ENCODE measurements at regions not wholly inside any gene's neighbourhood (a gene's known extent, or its start where the extent isn't known, plus 50 kb on each side); places are given as distances from the start of the nearest gene placed in this dataset.

DNA sequence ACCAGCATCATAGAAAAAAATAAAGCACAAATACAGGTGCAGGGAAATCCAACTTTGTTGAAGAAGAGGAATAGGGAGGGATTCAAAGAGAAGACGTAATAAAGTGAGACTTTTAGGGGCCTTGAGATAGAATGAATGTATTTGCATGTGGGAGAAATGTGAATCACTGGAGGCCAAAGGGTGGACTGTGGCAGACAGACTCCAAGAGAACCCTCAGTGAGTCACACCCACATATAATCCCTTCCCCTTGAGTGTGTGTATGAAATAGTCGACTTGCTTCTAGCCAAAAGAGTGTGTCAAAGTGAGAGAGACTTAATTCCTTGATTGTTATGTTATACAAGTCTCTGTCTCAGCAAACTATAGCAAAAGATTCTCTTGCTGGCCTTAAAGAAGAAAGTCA is 101.3 kb upstream of the GHITM start:
- no peak for TF ChIP-seq ZFX (IDR thresholded peaks at IDR 0.05; ENCODE audit: borderline replicate concordance)
- TF ChIP-seq, protein P1, sequence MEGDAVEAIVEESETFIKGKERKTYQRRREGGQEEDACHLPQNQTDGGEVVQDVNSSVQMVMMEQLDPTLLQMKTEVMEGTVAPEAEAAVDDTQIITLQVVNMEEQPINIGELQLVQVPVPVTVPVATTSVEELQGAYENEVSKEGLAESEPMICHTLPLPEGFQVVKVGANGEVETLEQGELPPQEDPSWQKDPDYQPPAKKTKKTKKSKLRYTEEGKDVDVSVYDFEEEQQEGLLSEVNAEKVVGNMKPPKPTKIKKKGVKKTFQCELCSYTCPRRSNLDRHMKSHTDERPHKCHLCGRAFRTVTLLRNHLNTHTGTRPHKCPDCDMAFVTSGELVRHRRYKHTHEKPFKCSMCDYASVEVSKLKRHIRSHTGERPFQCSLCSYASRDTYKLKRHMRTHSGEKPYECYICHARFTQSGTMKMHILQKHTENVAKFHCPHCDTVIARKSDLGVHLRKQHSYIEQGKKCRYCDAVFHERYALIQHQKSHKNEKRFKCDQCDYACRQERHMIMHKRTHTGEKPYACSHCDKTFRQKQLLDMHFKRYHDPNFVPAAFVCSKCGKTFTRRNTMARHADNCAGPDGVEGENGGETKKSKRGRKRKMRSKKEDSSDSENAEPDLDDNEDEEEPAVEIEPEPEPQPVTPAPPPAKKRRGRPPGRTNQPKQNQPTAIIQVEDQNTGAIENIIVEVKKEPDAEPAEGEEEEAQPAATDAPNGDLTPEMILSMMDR (IDR thresholded peaks at IDR 0.05): no peak
- no peak overlapping the region for H3K27ac ChIP-seq

DNA sequence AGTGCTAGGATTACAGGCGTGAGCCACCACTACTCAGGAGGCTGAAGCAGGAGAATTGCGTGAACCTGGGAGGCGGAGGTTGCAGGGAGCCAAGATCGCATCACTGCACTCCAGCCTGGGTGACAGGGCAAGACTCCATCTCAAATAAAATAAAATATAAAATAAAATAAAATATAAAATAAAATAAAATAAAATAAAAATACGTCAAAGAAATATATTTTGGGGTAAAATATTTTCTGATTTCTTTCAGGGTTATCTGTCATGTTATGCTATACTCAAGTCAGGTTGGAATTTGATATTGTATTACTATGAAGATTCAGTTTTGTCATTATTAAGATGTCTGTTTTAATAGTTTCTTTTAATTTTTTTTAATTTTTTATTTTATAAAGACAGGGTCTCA is 99.4 kb upstream of the GHITM start:
- no peak overlapping the region for H3K27ac ChIP-seq
- TF ChIP-seq, protein P1 (IDR thresholded peaks at IDR 0.05): no peak
- TF ChIP-seq ZFX (IDR thresholded peaks at IDR 0.05; ENCODE audit: borderline replicate concordance): no peak

DNA sequence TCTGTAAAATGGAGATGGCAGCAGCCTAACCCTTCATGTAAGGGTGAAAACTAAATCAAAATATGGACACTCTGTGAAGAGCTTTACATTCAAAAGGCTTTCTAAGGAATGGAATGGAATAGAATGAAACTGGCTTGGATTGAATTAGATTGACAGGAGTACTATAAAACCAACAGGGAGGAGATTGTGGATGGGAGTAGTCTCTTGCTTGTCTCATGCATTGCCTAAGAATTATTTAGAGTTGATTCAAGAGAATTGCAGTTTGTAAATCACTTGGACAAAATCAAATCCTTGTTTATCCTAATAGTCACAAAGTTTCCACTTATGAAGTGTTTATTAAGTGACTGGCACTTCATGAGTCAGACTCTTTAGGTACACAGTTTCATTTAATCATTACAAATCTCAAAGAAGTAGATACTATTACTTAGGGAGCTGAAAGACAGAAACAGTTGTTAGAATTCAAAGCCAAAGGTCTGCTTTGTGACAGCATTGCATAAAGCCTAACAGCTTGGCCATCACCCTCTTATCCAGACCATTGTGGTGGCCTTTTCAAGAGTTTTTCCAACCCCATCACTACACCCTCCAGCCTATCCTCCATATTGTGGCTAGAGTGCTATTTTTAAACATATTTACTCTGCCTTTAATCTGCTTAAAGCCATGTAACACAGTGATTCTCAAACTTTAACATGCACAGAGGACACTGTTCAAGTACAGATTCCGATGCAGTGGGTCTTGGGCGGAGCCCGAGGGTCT is 91.9 kb upstream of the GHITM start:
- H3K27ac ChIP-seq: no peak overlapping the region
- no peak for TF ChIP-seq ZFX (IDR thresholded peaks at IDR 0.05; ENCODE audit: borderline replicate concordance)
- TF ChIP-seq, protein P1 (IDR thresholded peaks at IDR 0.05): no peak

DNA sequence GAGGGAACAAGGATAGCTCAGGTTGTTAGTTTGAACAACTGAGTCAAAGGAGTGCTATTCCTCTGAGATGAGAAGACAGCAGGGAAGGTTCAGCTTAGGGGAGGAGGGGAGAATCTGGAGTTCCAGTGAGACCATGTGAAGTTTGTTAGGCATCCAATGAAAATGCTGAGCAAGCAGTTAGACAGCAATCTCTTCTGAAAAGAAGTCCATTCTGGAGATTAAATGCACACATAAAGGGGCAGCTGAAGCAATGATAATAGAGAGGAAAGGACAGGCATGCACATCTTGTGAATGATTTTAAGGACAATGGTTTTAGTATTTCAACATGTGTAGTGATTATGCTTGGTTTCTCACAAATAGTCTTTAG is 89.7 kb upstream of the GHITM start:
- TF ChIP-seq, protein P1 (IDR thresholded peaks at IDR 0.05): no peak
- TF ChIP-seq ZFX (IDR thresholded peaks at IDR 0.05; ENCODE audit: borderline replicate concordance): no peak
- H3K27ac ChIP-seq: no peak overlapping the region

DNA sequence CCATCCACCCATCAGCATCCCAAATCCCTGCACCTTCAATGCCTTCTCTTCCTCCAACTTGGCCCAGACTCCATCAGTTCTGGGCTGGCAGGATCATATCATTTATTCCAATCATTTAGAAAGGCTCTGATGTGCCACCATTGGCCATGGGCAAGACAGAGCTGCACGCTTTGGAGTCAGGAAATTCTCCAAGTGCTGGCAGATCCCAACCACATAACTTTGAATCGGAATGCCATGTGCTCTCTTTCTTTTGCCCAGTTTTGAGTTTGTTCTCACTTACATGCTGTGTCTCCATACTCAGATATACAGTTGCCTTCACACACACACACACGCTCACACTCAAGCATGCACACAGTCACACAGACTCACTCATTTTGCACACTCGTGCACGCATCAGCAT is 85.7 kb upstream of the GHITM start:
- H3K27ac ChIP-seq: no peak overlapping the region
- TF ChIP-seq, protein P1 (IDR thresholded peaks at IDR 0.05): no peak
- no peak for TF ChIP-seq ZFX (IDR thresholded peaks at IDR 0.05; ENCODE audit: borderline replicate concordance)

DNA sequence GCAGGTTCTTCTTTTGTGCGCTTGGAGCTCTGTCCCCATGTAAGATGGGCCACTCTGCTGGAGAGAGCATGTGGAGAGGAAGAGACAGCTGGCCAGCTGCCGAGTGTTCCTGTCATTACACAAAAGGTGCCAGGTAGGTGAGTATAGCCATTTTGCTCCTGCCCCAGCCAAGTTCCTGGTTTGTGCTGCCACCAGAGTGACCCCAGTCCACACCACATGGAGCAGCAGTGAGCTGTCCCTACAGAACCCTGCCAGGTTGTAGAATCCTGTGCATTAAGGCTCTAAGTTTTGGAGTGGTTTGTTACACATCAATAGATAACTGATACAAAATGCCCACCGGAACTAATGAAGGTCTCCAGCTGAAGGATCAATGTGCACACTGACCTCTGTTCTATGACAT is 84.6 kb upstream of the GHITM start:
- TF ChIP-seq, protein P1 (IDR thresholded peaks at IDR 0.05): peak; percentile 20
- no peak for TF ChIP-seq ZFX (IDR thresholded peaks at IDR 0.05; ENCODE audit: borderline replicate concordance)
- H3K27ac ChIP-seq: no peak overlapping the region

DNA sequence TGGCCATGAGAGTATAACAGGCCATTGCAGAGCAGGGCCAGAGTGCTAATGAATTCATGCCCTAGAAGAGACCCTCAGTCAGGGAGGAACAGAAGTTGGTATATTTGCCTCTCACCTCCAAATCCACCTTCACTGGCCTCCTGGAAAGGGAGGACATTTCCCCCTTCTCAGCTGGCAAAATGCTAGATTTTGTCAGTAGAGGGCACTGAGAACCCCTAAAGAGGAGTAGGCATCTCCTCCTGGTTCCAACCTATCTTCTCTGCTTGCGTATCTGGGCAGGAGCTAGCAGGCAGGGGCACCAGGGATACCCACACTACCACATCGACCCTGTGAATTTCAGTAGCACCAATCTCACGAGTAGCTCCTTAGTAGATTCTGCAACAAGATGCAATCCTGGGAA is 79.8 kb upstream of the GHITM start:
- no peak overlapping the region for H3K27ac ChIP-seq
- no peak for TF ChIP-seq ZFX (IDR thresholded peaks at IDR 0.05; ENCODE audit: borderline replicate concordance)
- TF ChIP-seq, protein P1 (IDR thresholded peaks at IDR 0.05): no peak
